Liver (tissue), 7 donors: ENCODE measurements at regions not wholly inside any gene's neighbourhood (a gene's known extent, or its start where the extent isn't known, plus 50 kb on each side); places are given as distances from the start of the nearest gene placed in this dataset.
"Not testable (repeated sequence)": the region's sequence is repeated elsewhere in the genome, so short reads cannot be mapped to it uniquely, and the experiment has no call there.

Source experiments
- DNase-seq: peaks from one replicate; pipeline ENCODE4 v3.0.0-alpha.2; 2017; ENCODE audit warnings: low spot score
- H3K27ac ChIP-seq, 2 donors: one replicate each; pipeline ENCODE4 v1.7.0; 2013; ENCODE audit warnings: inconsistent platforms in 2 of 2, low read length in 2 of 2, control low read depth in 1 of 2, low read depth in 1 of 2, mild to moderate bottlenecking in 1 of 2
- H3K27me3 ChIP-seq, 4 donors: one replicate each; pipeline versions ENCODE4 v1.6.1 to v1.7.0; 2013; ENCODE audit warnings: low read length in 3 of 4, inconsistent platforms in 1 of 4, mild to moderate bottlenecking in 1 of 4, moderate library complexity in 1 of 4; ENCODE audit not compliant: control insufficient read depth in 4 of 4, insufficient read depth in 4 of 4
- H3K36me3 ChIP-seq, 4 donors: one replicate each; pipeline versions ENCODE4 v1.6.1 to v1.7.0; 2013; ENCODE audit warnings: low read length in 3 of 4, mild to moderate bottlenecking in 3 of 4, low read depth in 1 of 4, moderate library complexity in 1 of 4; ENCODE audit not compliant: control insufficient read depth in 4 of 4, insufficient read depth in 3 of 4
- H3K4me1 ChIP-seq, 4 donors: one replicate each; pipeline versions ENCODE4 v1.6.1 to v1.7.0; 2013; ENCODE audit warnings: low read length in 3 of 4, mild to moderate bottlenecking in 3 of 4, moderate library complexity in 1 of 4; ENCODE audit not compliant: control insufficient read depth in 4 of 4, insufficient read depth in 4 of 4
- H3K4me3 ChIP-seq, 3 donors: one replicate each; pipeline versions ENCODE4 v1.6.1 to v1.7.0; 2013; ENCODE audit warnings: low read length in 3 of 3, control low read depth in 1 of 3, low read depth in 1 of 3, mild to moderate bottlenecking in 1 of 3
- H3K9ac ChIP-seq, 2 donors: one replicate each; pipeline ENCODE4 v1.7.0; 2013; ENCODE audit warnings: low read length in 2 of 2, mild to moderate bottlenecking in 2 of 2, moderate library complexity in 2 of 2, control low read depth in 1 of 2, low read depth in 1 of 2
- H3K9me3 ChIP-seq, 4 donors: one replicate each; pipeline versions ENCODE4 v1.6.1 to v1.7.0; 2013; ENCODE audit warnings: low read length in 3 of 4; ENCODE audit not compliant: control insufficient read depth in 4 of 4
- FOXA1 ChIP-seq: IDR thresholded peaks from 2 replicates; pipeline ENCODE4 v1.6.1; 2016; ENCODE audit warnings: antibody characterized with exemption
- FOXA2 ChIP-seq: IDR thresholded peaks from 2 replicates; pipeline ENCODE4 v1.6.1; 2016; ENCODE audit warnings: antibody characterized with exemption
- GABPA ChIP-seq, 2 donors: IDR thresholded peaks in 1 of 2; conservative IDR thresholded peaks in 1 of 2; 2 replicates each; pipeline ENCODE4 v1.6.1; 2016; ENCODE audit warnings: antibody characterized with exemption in 2 of 2, mild to moderate bottlenecking in 1 of 2, moderate library complexity in 1 of 2
- HNF4G ChIP-seq: IDR thresholded peaks from 2 replicates; pipeline ENCODE4 v1.6.1; 2016; ENCODE audit warnings: antibody characterized with exemption
- JUND ChIP-seq, 2 donors: IDR thresholded peaks; 2 replicates each; pipeline ENCODE4 v1.6.1; 2016; ENCODE audit warnings: antibody characterized with exemption in 2 of 2
- NR2F2 ChIP-seq: IDR thresholded peaks from 2 replicates; pipeline ENCODE4 v1.6.1; 2016; ENCODE audit warnings: antibody characterized with exemption
- RAD21 ChIP-seq, 2 donors: IDR thresholded peaks; 2 replicates each; pipeline ENCODE4 v1.6.1; 2016; ENCODE audit warnings: antibody characterized with exemption in 2 of 2, mild to moderate bottlenecking in 2 of 2
- RXRA ChIP-seq, 2 donors: IDR thresholded peaks; 2 replicates each; pipeline ENCODE4 v1.6.1; 2017 to 2018; ENCODE audit warnings: antibody characterized with exemption in 2 of 2, mild to moderate bottlenecking in 1 of 2
- TAF1 ChIP-seq: conservative IDR thresholded peaks from 2 replicates; pipeline ENCODE4 v1.6.1; 2016; ENCODE audit warnings: antibody characterized with exemption, mild to moderate bottlenecking
- YY1 ChIP-seq: IDR thresholded peaks from 2 replicates; pipeline ENCODE4 v1.6.1; 2016; ENCODE audit warnings: antibody characterized with exemption, mild to moderate bottlenecking
- WGBS: extraction: QIAGEN DNeasy Blood & Tissue Kit; methylation state at CpG from one replicate; pipeline ENCODE4 v1.1.7; 2013; 5-methylcytosine and 5-hydroxymethylcytosine counted together
- TF ChIP-seq, protein P1 (sequence below): IDR thresholded peaks from 2 replicates; pipeline ENCODE4 v1.6.1; 2016; ENCODE audit warnings: antibody characterized with exemption, mild to moderate bottlenecking
- TF ChIP-seq, protein P2 (sequence below): IDR thresholded peaks from 2 replicates; pipeline ENCODE4 v1.6.1; 2016; ENCODE audit warnings: antibody characterized with exemption
- TF ChIP-seq, protein P3 (sequence below): IDR thresholded peaks from 2 replicates; pipeline ENCODE4 v1.6.1; 2016; ENCODE audit warnings: antibody characterized with exemption
- TF ChIP-seq, protein P4 (sequence below): IDR thresholded peaks from 2 replicates; pipeline ENCODE4 v1.6.1; 2016; ENCODE audit warnings: antibody characterized with exemption
- donor health status: healthy.
- donor health status: healthy.
- donor health status: healthy.
- donor health status: healthy.

DNA sequence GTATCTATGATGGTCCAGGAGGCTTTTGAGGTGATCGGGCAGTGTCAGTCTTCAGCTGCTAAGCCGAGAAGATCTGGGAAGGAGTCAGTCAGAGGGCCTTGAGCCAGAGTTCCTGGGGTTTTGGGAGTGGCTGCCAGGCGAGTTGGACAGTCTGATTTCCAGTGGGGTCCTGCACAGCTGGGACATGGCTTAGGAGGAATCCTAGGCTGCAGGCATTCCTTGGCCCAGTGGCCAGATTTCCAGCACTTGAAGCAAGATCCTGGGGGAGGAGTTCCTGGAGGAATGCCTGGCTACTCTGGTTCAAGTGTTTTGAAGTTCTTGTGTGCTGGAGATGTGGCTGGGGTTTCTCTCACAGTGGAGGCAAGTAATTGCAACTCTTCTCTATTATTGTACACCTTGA is 271.3 kb downstream of the FGF10 start:
- not testable (repeated sequence) for H3K27me3 ChIP-seq, H3K4me3 ChIP-seq, H3K9ac ChIP-seq, H3K4me1 ChIP-seq, H3K9me3 ChIP-seq, DNase-seq, H3K27ac ChIP-seq, H3K36me3 ChIP-seq
- WGBS, result 73% methylated on average over 3 of the region's 3 CpGs

DNA sequence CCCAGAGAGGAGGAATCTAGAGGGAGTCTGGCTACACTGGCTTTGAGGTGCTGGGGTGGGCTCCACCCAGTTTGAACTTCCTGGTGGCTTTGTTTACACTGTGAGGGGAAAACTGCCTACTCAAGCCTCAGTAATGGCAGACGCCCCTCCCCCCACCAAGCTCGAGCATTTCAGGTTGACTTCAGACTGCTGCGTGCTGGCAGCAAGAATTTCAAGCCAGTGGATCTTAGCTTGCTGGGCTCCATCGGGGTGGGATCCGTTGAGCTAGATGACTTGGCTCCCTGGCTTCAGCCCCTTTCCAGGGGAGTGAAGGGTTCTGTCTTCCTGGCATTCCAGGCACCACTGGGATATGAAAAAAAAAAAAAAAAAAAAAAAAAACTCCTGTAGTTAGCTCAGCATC is 281.0 kb downstream of the FGF10 start:
- WGBS, result 53% methylated on average over 5 of the region's 5 CpGs
- not testable (repeated sequence) for H3K27ac ChIP-seq, H3K9ac ChIP-seq, H3K4me3 ChIP-seq, H3K4me1 ChIP-seq, DNase-seq, H3K9me3 ChIP-seq, H3K27me3 ChIP-seq, H3K36me3 ChIP-seq

DNA sequence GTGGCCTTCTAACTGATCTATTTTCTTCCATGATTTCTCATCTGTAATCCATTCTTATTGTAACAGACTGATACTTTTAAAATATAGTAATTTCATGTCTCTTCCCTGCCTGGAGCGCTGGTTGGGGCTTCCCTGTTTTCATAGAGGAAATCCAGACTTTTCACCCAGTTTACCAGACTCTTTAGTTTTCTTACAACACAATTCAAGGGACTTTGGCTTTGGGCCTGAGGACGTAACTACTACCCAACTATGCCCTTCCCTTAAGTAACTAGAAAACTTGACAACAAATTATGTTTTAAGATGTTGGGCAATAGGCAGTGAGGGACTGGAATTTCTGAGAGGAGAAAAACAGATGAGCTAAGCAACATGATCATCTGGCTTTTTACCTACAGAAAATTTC is 289.6 kb downstream of the FGF10 start:
- no peaks in the 10 kb centered on the region for H3K27me3 ChIP-seq
- H3K4me3 ChIP-seq, result no peak overlapping the region
- H3K4me1 ChIP-seq, result no peaks in the 10 kb centered on the region
- no peaks in the 10 kb centered on the region for H3K9me3 ChIP-seq
- TF ChIP-seq HNF4G (no peak), RXRA (IDR thresholded peaks at IDR 0.05) (no peak), GABPA (IDR thresholded peaks at IDR 0.05 in 1 of 2, conservative IDR thresholded peaks at IDR 0.05 in 1 of 2) (no peak), JUND (IDR thresholded peaks at IDR 0.05) (no peak), TAF1 (no peak), FOXA1 (no peak), RAD21 (IDR thresholded peaks at IDR 0.05) (no peak), NR2F2 (no peak), FOXA2 (no peak), YY1 (no peak)
- TF ChIP-seq, protein P1, sequence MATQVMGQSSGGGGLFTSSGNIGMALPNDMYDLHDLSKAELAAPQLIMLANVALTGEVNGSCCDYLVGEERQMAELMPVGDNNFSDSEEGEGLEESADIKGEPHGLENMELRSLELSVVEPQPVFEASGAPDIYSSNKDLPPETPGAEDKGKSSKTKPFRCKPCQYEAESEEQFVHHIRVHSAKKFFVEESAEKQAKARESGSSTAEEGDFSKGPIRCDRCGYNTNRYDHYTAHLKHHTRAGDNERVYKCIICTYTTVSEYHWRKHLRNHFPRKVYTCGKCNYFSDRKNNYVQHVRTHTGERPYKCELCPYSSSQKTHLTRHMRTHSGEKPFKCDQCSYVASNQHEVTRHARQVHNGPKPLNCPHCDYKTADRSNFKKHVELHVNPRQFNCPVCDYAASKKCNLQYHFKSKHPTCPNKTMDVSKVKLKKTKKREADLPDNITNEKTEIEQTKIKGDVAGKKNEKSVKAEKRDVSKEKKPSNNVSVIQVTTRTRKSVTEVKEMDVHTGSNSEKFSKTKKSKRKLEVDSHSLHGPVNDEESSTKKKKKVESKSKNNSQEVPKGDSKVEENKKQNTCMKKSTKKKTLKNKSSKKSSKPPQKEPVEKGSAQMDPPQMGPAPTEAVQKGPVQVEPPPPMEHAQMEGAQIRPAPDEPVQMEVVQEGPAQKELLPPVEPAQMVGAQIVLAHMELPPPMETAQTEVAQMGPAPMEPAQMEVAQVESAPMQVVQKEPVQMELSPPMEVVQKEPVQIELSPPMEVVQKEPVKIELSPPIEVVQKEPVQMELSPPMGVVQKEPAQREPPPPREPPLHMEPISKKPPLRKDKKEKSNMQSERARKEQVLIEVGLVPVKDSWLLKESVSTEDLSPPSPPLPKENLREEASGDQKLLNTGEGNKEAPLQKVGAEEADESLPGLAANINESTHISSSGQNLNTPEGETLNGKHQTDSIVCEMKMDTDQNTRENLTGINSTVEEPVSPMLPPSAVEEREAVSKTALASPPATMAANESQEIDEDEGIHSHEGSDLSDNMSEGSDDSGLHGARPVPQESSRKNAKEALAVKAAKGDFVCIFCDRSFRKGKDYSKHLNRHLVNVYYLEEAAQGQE, result no peak
- TF ChIP-seq, protein P2, sequence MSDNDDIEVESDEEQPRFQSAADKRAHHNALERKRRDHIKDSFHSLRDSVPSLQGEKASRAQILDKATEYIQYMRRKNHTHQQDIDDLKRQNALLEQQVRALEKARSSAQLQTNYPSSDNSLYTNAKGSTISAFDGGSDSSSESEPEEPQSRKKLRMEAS, result no peak
- TF ChIP-seq, protein P3, sequence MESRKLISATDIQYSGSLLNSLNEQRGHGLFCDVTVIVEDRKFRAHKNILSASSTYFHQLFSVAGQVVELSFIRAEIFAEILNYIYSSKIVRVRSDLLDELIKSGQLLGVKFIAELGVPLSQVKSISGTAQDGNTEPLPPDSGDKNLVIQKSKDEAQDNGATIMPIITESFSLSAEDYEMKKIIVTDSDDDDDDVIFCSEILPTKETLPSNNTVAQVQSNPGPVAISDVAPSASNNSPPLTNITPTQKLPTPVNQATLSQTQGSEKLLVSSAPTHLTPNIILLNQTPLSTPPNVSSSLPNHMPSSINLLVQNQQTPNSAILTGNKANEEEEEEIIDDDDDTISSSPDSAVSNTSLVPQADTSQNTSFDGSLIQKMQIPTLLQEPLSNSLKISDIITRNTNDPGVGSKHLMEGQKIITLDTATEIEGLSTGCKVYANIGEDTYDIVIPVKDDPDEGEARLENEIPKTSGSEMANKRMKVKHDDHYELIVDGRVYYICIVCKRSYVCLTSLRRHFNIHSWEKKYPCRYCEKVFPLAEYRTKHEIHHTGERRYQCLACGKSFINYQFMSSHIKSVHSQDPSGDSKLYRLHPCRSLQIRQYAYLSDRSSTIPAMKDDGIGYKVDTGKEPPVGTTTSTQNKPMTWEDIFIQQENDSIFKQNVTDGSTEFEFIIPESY, result no peak
- TF ChIP-seq, protein P4, sequence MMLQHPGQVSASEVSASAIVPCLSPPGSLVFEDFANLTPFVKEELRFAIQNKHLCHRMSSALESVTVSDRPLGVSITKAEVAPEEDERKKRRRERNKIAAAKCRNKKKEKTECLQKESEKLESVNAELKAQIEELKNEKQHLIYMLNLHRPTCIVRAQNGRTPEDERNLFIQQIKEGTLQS, result no peak
- H3K36me3 ChIP-seq, result no peaks in the 10 kb centered on the region
- no peak for DNase-seq
- no peak overlapping the region for H3K9ac ChIP-seq
- no peak overlapping the region for H3K27ac ChIP-seq
- 92% methylated on average over 2 of the region's 2 CpGs for WGBS
